ENCODE measurements at regions not wholly inside any gene's neighbourhood (a gene's known extent, or its start where the extent isn't known, plus 50 kb on each side); places are given as distances from the start of the nearest gene placed in this dataset.

DNA sequence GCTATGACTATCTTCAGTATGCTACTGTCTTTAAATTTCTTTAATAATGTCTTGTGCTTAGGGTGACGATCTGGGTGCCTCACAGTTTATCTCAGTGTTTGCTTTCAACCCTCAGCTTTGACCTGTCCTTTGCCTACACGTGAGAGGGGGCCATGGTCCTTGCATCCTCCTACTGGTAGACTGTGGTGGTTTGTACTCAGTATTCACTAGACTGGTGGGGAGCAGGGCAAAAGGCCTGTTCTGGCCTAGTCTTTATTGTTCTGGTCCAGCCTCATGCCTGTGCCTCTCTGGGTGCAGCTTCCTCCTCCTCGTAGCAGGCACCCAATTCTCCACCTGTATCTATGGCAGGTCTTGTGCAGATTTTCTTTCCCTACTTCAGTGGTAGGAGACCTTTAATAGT lies 354.9 kb downstream of the CD109 start:
- Mint-ChIP-seq H3K4me3 (ENCODE audit: low read depth) (no peak overlapping the region), H3K9me3 (ENCODE audit: low read depth) (peaks cover 17% of the 10 kb centered on the region), H3K36me3 (ENCODE audit: insufficient read depth) (no peaks in the 10 kb centered on the region), H3K27ac (no peak overlapping the region), H3K4me1 (ENCODE audit: low read depth) (peaks cover 11% of the 10 kb centered on the region), H3K27me3 (no peaks in the 10 kb centered on the region)
- TF ChIP-seq CTCF (IDR thresholded peaks at IDR 0.05; ENCODE audit: unreplicated experiment): no peak
- DNase-seq (ENCODE audit: low spot score, unreplicated experiment): no peak

DNA sequence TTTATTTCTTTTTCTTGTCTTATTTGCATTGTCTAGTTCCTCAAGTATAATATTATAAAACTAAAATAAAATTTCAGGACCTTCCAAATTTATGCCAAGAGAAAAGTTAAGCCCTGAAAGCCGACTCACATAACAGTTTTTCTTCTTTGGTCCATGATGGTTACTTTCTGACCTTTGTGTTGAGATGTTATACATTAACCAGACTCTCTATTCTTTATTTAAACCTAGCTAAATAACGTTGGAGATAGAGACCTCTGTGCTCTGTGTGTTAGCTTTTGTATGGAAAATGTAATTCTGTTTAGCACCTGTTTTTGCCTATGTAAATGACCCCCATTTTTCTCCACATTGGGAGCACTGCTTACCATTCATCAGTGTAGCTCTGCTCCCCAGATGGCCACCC lies 352.4 kb downstream of the CD109 start:
- H3K4me1 Mint-ChIP-seq (ENCODE audit: low read depth): peaks cover 13% of the 10 kb centered on the region
- no peak for DNase-seq (ENCODE audit: low spot score, unreplicated experiment)
- H3K27me3 Mint-ChIP-seq: no peaks in the 10 kb centered on the region
- H3K27ac Mint-ChIP-seq: no peak overlapping the region
- H3K9me3 Mint-ChIP-seq (ENCODE audit: low read depth): peaks cover 17% of the 10 kb centered on the region
- no peaks in the 10 kb centered on the region for H3K36me3 Mint-ChIP-seq (ENCODE audit: insufficient read depth)
- TF ChIP-seq CTCF (IDR thresholded peaks at IDR 0.05; ENCODE audit: unreplicated experiment): no peak
- H3K4me3 Mint-ChIP-seq (ENCODE audit: low read depth): no peak overlapping the region

DNA sequence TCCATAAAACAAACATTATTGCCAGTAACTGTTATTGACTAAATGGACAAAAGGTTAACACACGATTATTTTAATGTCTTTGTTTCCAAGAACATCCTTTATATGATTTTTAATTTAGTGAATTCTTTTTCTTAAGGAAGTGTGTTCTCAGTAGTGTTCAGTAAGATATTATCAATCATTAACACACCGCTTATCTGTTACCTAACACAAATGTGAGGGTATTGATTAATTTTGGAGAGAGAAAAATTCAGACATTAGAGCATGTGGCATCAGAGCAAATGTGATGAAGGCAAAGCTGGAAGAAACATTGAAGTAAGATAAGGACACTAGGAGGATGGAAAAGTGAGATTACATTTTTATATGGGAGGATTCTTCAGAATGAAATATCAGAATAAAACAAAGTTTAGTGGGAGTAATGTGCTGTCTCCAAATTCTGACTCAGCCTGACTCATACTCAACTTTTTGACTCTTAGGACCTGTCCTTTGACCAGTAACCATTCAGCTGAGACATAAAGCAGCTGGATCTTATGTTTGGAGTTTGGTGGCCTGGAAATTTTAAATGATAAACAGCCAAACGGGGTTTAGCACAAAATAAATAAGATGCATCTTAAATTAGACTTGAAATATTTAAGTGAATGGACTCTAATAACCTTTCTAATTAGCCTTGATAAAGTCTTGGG lies 348.6 kb downstream of the CD109 start:
- Mint-ChIP-seq H3K27me3 (no peaks in the 10 kb centered on the region), H3K27ac (peak overlapping the region; percentile 31), H3K9me3 (ENCODE audit: low read depth) (peaks cover 20% of the 10 kb centered on the region), H3K4me1 (ENCODE audit: low read depth) (peaks cover 8% of the 10 kb centered on the region), H3K36me3 (ENCODE audit: insufficient read depth) (no peaks in the 10 kb centered on the region), H3K4me3 (ENCODE audit: low read depth) (no peak overlapping the region)
- DNase-seq (ENCODE audit: low spot score, unreplicated experiment): no peak
- TF ChIP-seq CTCF (IDR thresholded peaks at IDR 0.05; ENCODE audit: unreplicated experiment): no peak

- DNase-seq (ENCODE audit: low spot score, unreplicated experiment): no peak
- peaks cover 30% of the 10 kb centered on the region for H3K9me3 Mint-ChIP-seq (ENCODE audit: low read depth)
- H3K27ac Mint-ChIP-seq: no peak overlapping the region
- H3K36me3 Mint-ChIP-seq (ENCODE audit: insufficient read depth): no peaks in the 10 kb centered on the region
- H3K4me1 Mint-ChIP-seq (ENCODE audit: low read depth): peaks cover 8% of the 10 kb centered on the region
- H3K27me3 Mint-ChIP-seq: no peaks in the 10 kb centered on the region
- no peak overlapping the region for H3K4me3 Mint-ChIP-seq (ENCODE audit: low read depth)
- no peak for TF ChIP-seq CTCF (IDR thresholded peaks at IDR 0.05; ENCODE audit: unreplicated experiment)
Observed at GRCh38 chr6:74041420-74041819, 345.4 kb downstream of the CD109 start.

DNA sequence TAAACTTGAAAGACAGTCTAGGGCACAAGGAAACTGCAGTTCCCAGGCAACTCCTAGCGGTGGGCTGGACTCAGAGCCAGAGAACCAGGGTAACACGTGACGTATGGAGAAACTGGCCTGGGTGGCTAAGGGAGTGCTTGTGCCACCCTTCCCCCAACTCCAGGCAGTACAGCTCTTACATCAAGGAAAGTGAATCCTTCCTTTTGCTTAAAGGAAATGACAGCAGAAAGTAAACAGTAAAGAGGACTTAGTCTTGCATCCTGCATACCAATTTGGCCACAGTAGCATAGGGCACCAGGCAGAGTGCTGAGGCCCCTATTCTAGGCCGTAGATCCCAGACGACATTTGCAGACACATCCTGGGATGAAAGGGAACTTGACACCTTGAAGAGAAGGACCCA lies 322.8 kb downstream of the CD109 start:
- Mint-ChIP-seq H3K27me3 (no peaks in the 10 kb centered on the region), H3K4me3 (ENCODE audit: low read depth) (no peak overlapping the region), H3K4me1 (ENCODE audit: low read depth) (no peaks in the 10 kb centered on the region), H3K27ac (no peak overlapping the region), H3K9me3 (ENCODE audit: low read depth) (peaks cover 11% of the 10 kb centered on the region), H3K36me3 (ENCODE audit: insufficient read depth) (no peaks in the 10 kb centered on the region)
- DNase-seq (ENCODE audit: low spot score, unreplicated experiment): no peak
- TF ChIP-seq CTCF (IDR thresholded peaks at IDR 0.05; ENCODE audit: unreplicated experiment): no peak
